H1 (cell line): ENCODE measurements at regions not wholly inside any gene's neighbourhood (a gene's known extent, or its start where the extent isn't known, plus 50 kb on each side); places are given as distances from the start of the nearest gene placed in this dataset.
"Not testable (repeated sequence)": the region's sequence is repeated elsewhere in the genome, so short reads cannot be mapped to it uniquely, and the experiment has no call there.

Experiments
- CTCF ChIA-PET: fragments of 300-600 bp; sonication (Branson Sonifier 250); formaldehyde crosslinking; loops from one replicate; lab custom pipeline; 2021; ENCODE audit not compliant: partially characterized antibody; lab: Charles Lee
- POLR2A ChIA-PET: fragments of 300-600 bp; sonication (Branson Sonifier 250); formaldehyde crosslinking; loops from one replicate; lab custom pipeline; 2021; ENCODE audit warnings: inconsistent platforms; ENCODE audit not compliant: partially characterized antibody; lab: Charles Lee
- DNase-seq, 2 experiments: peaks; one replicate each; pipeline versions ENCODE4 v3.0.0 to v3.0.0-alpha.2; 2010 to 2022; ENCODE audit warnings: low spot score in 2 of 2, low read depth in 1 of 2, mixed read lengths in 1 of 2
- FAIRE-seq: peaks from 2 replicates; lab custom pipeline; 2011; peaks lifted over from hg19 to GRCh38; lab: Jason Lieb, UNC
- H2AFZ ChIP-seq: 2 replicates; pipeline ENCODE4 v1.8.1; 2012; ENCODE audit warnings: low read length, inconsistent platforms
- H2AK5ac ChIP-seq: 2 replicates; pipeline ENCODE4 v1.6.1; 2013; ENCODE audit warnings: low read depth, low read length
- H2BK120ac ChIP-seq: replicated peaks from 2 replicates; pipeline ENCODE3; 2013; ENCODE audit warnings: low read depth, low read length, inconsistent platforms
- H2BK12ac ChIP-seq: 2 replicates; pipeline ENCODE4 v1.6.1; 2013; ENCODE audit warnings: low read depth, low read length
- H2BK15ac ChIP-seq: 2 replicates; pipeline ENCODE4 v1.6.1; 2013; ENCODE audit warnings: low read length
- H2BK20ac ChIP-seq: 2 replicates; pipeline ENCODE4 v1.6.1; 2013; ENCODE audit warnings: low read length
- H2BK5ac ChIP-seq: 2 replicates; pipeline ENCODE4 v1.6.1; 2013; ENCODE audit warnings: low read depth, low read length
- H3K14ac ChIP-seq: 2 replicates; pipeline ENCODE4 v1.6.1; 2013; ENCODE audit warnings: inconsistent platforms; ENCODE audit not compliant: insufficient read length
- H3K18ac ChIP-seq: 2 replicates; pipeline ENCODE4 v1.6.1; 2013; ENCODE audit warnings: low read length; ENCODE audit errors: extremely low read depth
- H3K23ac ChIP-seq: 2 replicates; pipeline ENCODE4 v1.6.1; 2013; ENCODE audit warnings: inconsistent platforms; ENCODE audit not compliant: insufficient read length
- H3K23me2 ChIP-seq: 2 replicates; pipeline ENCODE4 v1.6.1; 2013; ENCODE audit warnings: low read depth, low read length
- H3K27ac ChIP-seq: 2 replicates; pipeline ENCODE4 v1.6.1; 2011; ENCODE audit warnings: low read depth, low read length, inconsistent platforms
- H3K27me3 ChIP-seq, 4 experiments: replicated peaks in 1 of 4; 1 replicate in 1 of 4; 2 replicates in 3 of 4; pipeline versions ENCODE4 v1.6.1 to v1.8.1; 2011 to 2013; ENCODE audit warnings: low read length in 3 of 4, mild to moderate bottlenecking in 3 of 4, inconsistent platforms in 2 of 4, mixed read lengths in 2 of 4, moderate library complexity in 1 of 4; ENCODE audit not compliant: control insufficient read depth in 3 of 4, insufficient read depth in 3 of 4; ENCODE audit errors: extremely low read depth in 1 of 4
- H3K36me3 ChIP-seq, 4 experiments: 2 replicates each; pipeline versions ENCODE4 v1.6.1 to v1.8.1; 2011 to 2013; ENCODE audit warnings: mild to moderate bottlenecking in 4 of 4, low read length in 3 of 4, moderate library complexity in 2 of 4, control low read depth in 1 of 4, inconsistent platforms in 1 of 4; ENCODE audit not compliant: insufficient read depth in 4 of 4, control insufficient read depth in 2 of 4
- H3K4ac ChIP-seq: replicated peaks from 2 replicates; pipeline ENCODE3; 2013; ENCODE audit warnings: low read length, low read depth, mixed read lengths, inconsistent platforms; ENCODE audit not compliant: insufficient read length
- H3K4me1 ChIP-seq, 4 experiments: replicated peaks in 1 of 4; 1 replicate in 1 of 4; 2 replicates in 3 of 4; pipeline versions ENCODE4 v1.6.1 to v1.8.1; 2011 to 2013; ENCODE audit warnings: low read length in 3 of 4, inconsistent platforms in 2 of 4, mixed read lengths in 1 of 4; ENCODE audit not compliant: insufficient read depth in 4 of 4, control insufficient read depth in 3 of 4
- H3K4me2 ChIP-seq, 2 experiments: 2 replicates each; pipeline versions ENCODE4 v1.6.1 to v1.8.1; 2011 to 2013; ENCODE audit warnings: low read depth in 2 of 2, low read length in 2 of 2, control low read depth in 1 of 2, inconsistent platforms in 1 of 2, mild to moderate bottlenecking in 1 of 2; ENCODE audit not compliant: insufficient read depth in 1 of 2
- H3K4me3 ChIP-seq, 4 experiments: fragments of 200-600, 300-600 bp in 1 of 4; sonication (generic), shearing (Covaris generic), sonication (Bioruptor Twin) in 1 of 4; 2 replicates each; pipeline versions ENCODE4 v1.5.1 to v1.8.1; 2011 to 2016; ENCODE audit warnings: low read length in 4 of 4, low read depth in 3 of 4, control low read depth in 2 of 4, inconsistent platforms in 2 of 4, mild to moderate bottlenecking in 2 of 4, mixed read lengths in 1 of 4, moderate library complexity in 1 of 4; ENCODE audit not compliant: insufficient read depth in 2 of 4; ENCODE audit errors: extremely low read depth in 1 of 4
- H3K56ac ChIP-seq: replicated peaks from 2 replicates; pipeline ENCODE3; 2013; ENCODE audit warnings: low read depth, mild to moderate bottlenecking, mixed read lengths, low read length, inconsistent platforms; ENCODE audit not compliant: insufficient read length
- H3K79me1 ChIP-seq: 2 replicates; pipeline ENCODE4 v1.6.1; 2013; ENCODE audit warnings: low read depth, low read length, control low read depth
- H3K79me2 ChIP-seq, 2 experiments: 2 replicates each; pipeline versions ENCODE4 v1.6.1 to v1.8.1; 2012 to 2013; ENCODE audit warnings: low read length in 2 of 2, mild to moderate bottlenecking in 2 of 2, inconsistent platforms in 1 of 2; ENCODE audit not compliant: insufficient read depth in 2 of 2, control insufficient read depth in 1 of 2
- H3K9ac ChIP-seq, 4 experiments: replicated peaks in 1 of 4; 1 replicate in 1 of 4; 2 replicates in 3 of 4; pipeline versions ENCODE4 v1.6.1 to v1.8.1; 2011 to 2013; ENCODE audit warnings: low read depth in 3 of 4, low read length in 3 of 4, control low read depth in 2 of 4, mild to moderate bottlenecking in 2 of 4, moderate library complexity in 2 of 4, inconsistent platforms in 1 of 4; ENCODE audit errors: extremely low read depth in 1 of 4
- H3K9me3 ChIP-seq, 2 experiments: 2 replicates each; pipeline versions ENCODE4 v1.6.1 to v1.8.1; 2012 to 2013; ENCODE audit warnings: mild to moderate bottlenecking in 2 of 2, moderate library complexity in 2 of 2, control low read depth in 1 of 2, inconsistent platforms in 1 of 2, low read depth in 1 of 2, low read length in 1 of 2, mixed read lengths in 1 of 2; ENCODE audit not compliant: insufficient read depth in 2 of 2
- H4K20me1 ChIP-seq, 2 experiments: replicated peaks in 1 of 2; 2 replicates each; pipeline versions ENCODE3 to v1.8.1; 2011 to 2013; ENCODE audit warnings: inconsistent platforms in 2 of 2, low read length in 2 of 2, mild to moderate bottlenecking in 1 of 2; ENCODE audit not compliant: insufficient read depth in 2 of 2, control insufficient read depth in 1 of 2
- H4K5ac ChIP-seq: 2 replicates; pipeline ENCODE4 v1.6.1; 2013; ENCODE audit warnings: low read length, low read depth, mixed read lengths, inconsistent platforms; ENCODE audit not compliant: insufficient read length
- H4K8ac ChIP-seq: 2 replicates; pipeline ENCODE4 v1.8.0; 2013; ENCODE audit warnings: mild to moderate bottlenecking, moderate library complexity, low read length, inconsistent platforms; ENCODE audit not compliant: insufficient read depth; ENCODE audit errors: extremely low read depth
- H4K91ac ChIP-seq: replicated peaks from 2 replicates; pipeline ENCODE3; 2013; ENCODE audit warnings: low read length, mixed read lengths, inconsistent platforms; ENCODE audit not compliant: insufficient read length
- WGBS, 2 experiments: shearing (Covaris generic) in 1 of 2; methylation state at CpG; one replicate each; pipeline versions ENCODE4 v1.1.6 to v1.1.7; 2013 to 2015; ENCODE audit warnings: low lambda C conversion rate in 2 of 2, mixed read lengths in 2 of 2, inconsistent platforms in 1 of 2, low coverage in 1 of 2, missing lambda C conversion rate in 1 of 2; ENCODE audit not compliant: insufficient replicate concordance in 2 of 2, insufficient coverage in 1 of 2, insufficient read length in 1 of 2; ENCODE audit errors: extremely low coverage in 1 of 2, missing lambda C conversion rate in 1 of 2; 5-methylcytosine and 5-hydroxymethylcytosine counted together

DNA sequence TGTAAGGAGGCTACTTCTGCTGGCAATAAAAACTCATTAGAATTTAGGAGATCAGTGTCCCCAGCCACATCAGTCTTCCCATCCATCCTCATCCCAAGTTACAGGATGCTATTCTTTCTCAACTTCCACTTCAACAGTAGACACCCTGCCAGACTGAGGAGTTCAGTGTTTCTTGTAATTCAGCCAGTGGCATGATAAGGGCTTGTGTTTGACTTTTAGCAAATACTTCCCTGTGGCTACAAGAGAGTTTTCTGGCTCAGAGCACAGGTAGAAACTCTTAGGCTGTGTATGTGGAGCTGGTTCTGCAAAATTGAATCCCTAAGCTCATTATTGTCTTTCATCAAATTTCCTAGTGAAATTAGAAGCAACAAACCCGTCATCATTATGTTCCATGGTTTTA lies 401.8 kb upstream of the NDN start:
- H2BK15ac ChIP-seq, H3K4me2 ChIP-seq, H2BK120ac ChIP-seq, H4K20me1 ChIP-seq, H2BK20ac ChIP-seq, H3K23ac ChIP-seq, H2BK5ac ChIP-seq, H3K9ac ChIP-seq, H4K8ac ChIP-seq, H3K18ac ChIP-seq, H3K56ac ChIP-seq, H3K27me3 ChIP-seq, H3K79me1 ChIP-seq, POLR2A ChIA-PET, H2AK5ac ChIP-seq, H3K23me2 ChIP-seq, FAIRE-seq, H4K5ac ChIP-seq, H3K4ac ChIP-seq, H3K36me3 ChIP-seq, H2BK12ac ChIP-seq, H4K91ac ChIP-seq, H3K79me2 ChIP-seq, H3K4me1 ChIP-seq, H3K27ac ChIP-seq, H3K14ac ChIP-seq, H3K4me3 ChIP-seq, DNase-seq, CTCF ChIA-PET, H2AFZ ChIP-seq: not testable (repeated sequence)
- H3K9me3 ChIP-seq, result peaks cover 10 to 42% of the 10 kb centered on the region in 2 experiments; a peak in 3 of 4 replicates
- WGBS, 2 experiments, result 75% methylated on average over 1 of the region's 1 CpG; no CpG with 5 or more reads in 1 of the 2 experiments
